ENCODE measurements at regions not wholly inside any gene's neighbourhood (a gene's known extent, or its start where the extent isn't known, plus 50 kb on each side); places are given as distances from the start of the nearest gene placed in this dataset.

DNA sequence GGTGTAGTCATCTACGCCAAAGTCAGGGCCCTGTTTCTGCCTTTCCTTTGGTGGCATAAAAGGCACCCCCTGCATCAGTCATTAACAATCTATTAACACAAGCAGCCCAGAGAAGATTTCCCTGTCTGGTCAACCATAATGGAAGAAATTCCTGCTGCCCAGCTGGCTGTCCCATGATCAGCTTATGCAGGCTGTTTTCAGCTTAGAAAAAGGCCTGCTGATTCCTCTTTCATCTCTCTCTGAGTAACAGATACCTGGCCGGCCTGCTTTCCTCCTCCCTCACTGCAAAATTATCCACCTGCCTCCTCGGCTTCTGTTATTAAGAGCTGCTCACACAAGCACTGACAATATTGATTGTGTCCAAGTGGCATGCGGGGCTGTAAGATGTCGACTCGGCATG is 70.3 kb upstream of the MMP2 start:
- Histone ChIP-seq H2BK5ac (ENCODE audit: low read depth, low read length) (no peak overlapping the region), H3K79me2 (ENCODE audit: control insufficient read depth in 1 of 2, insufficient read depth in 2 of 2, low read length in 2 of 2) (no peaks in the 10 kb centered on the region), H3K4me3 (ENCODE audit: extremely low read depth in 1 of 4, insufficient read depth in 2 of 4, low read depth in 3 of 4, low read length in 4 of 4) (no peak overlapping the region), H3K18ac (ENCODE audit: extremely low read depth, low read length) (no peak overlapping the region), H3K4me1 (replicated peaks in 1 of 4; ENCODE audit: control insufficient read depth in 3 of 4, insufficient read depth in 4 of 4, low read length in 3 of 4) (peaks cover 0 to 3% (median 0%) of the 10 kb centered on the region in 4 experiments; a peak in 1 of 7 replicates), H2BK15ac (ENCODE audit: low read length) (no peak overlapping the region), H2AFZ (ENCODE audit: low read length) (no peak overlapping the region), H3K14ac (ENCODE audit: insufficient read length) (no peak overlapping the region), H3K36me3 (ENCODE audit: control insufficient read depth in 2 of 4, insufficient read depth in 4 of 4, low read length in 3 of 4) (no peaks in the 10 kb centered on the region), H4K91ac (replicated peaks; ENCODE audit: insufficient read length, low read length) (no peak overlapping the region), H3K27ac (ENCODE audit: low read depth, low read length) (no peak overlapping the region), H3K4me2 (ENCODE audit: insufficient read depth in 1 of 2, low read depth in 2 of 2, low read length in 2 of 2) (no peak overlapping the region), H2BK20ac (ENCODE audit: low read length) (no peak overlapping the region), H3K4ac (replicated peaks; ENCODE audit: insufficient read length, low read depth, low read length) (no peak overlapping the region), H2BK12ac (ENCODE audit: low read depth, low read length) (no peak overlapping the region), H3K9me3 (ENCODE audit: insufficient read depth in 2 of 2, low read depth in 1 of 2, low read length in 1 of 2) (no peaks in the 10 kb centered on the region), H3K23ac (ENCODE audit: insufficient read length) (no peak overlapping the region), H2AK5ac (ENCODE audit: low read depth, low read length) (no peak overlapping the region), H4K20me1 (replicated peaks in 1 of 2; ENCODE audit: control insufficient read depth in 1 of 2, insufficient read depth in 2 of 2, low read length in 2 of 2) (no peaks in the 10 kb centered on the region), H3K27me3 (replicated peaks in 1 of 4; ENCODE audit: control insufficient read depth in 3 of 4, extremely low read depth in 1 of 4, insufficient read depth in 3 of 4, low read length in 3 of 4) (no peaks in the 10 kb centered on the region), H4K5ac (ENCODE audit: insufficient read length, low read depth, low read length) (no peak overlapping the region), H4K8ac (ENCODE audit: extremely low read depth, insufficient read depth, low read length) (no peak overlapping the region), H2BK120ac (replicated peaks; ENCODE audit: low read depth, low read length) (no peak overlapping the region), H3K56ac (replicated peaks; ENCODE audit: insufficient read length, low read depth, low read length) (no peak overlapping the region), H3K79me1 (ENCODE audit: low read depth, low read length) (no peaks in the 10 kb centered on the region), H3K23me2 (ENCODE audit: low read depth, low read length) (no peaks in the 10 kb centered on the region), H3K9ac (replicated peaks in 1 of 4; ENCODE audit: extremely low read depth in 1 of 4, low read depth in 3 of 4, low read length in 3 of 4) (no peak overlapping the region)
- FAIRE-seq = no peak
- no peak for DNase-seq (ENCODE audit: low read depth in 1 of 2, low spot score in 2 of 2)
- ChIA-PET POLR2A (ENCODE audit: partially characterized antibody) (interaction anchor here (0.8 kb wide), 1 partner anchor 10 kb away, joined by 3 read pairs; no protein-coding TSS in a partner anchor), CTCF (ENCODE audit: partially characterized antibody) (interaction anchor here (2.0 kb wide), 1 partner anchor 18 kb away, joined by 8 read pairs; no protein-coding TSS in a partner anchor)
- WGBS, 2 experiments (ENCODE audit: extremely low coverage in 1 of 2, insufficient coverage in 1 of 2, insufficient read length in 1 of 2, insufficient replicate concordance in 2 of 2, low coverage in 1 of 2, low lambda C conversion rate in 2 of 2, missing lambda C conversion rate in 1 of 2) = 85% methylated on average over 6 of the region's 6 CpGs; no CpG with 5 or more reads in 1 of the 2 experiments
- no peak for TF ChIP-seq SIN3A (conservative IDR thresholded peaks at IDR 0.05 in 1 of 2, IDR thresholded peaks at IDR 0.05 in 1 of 2; ENCODE audit: low read depth in 1 of 2, low read length in 2 of 2)
- no peak for TF ChIP-seq POLR2AphosphoS5 (IDR thresholded peaks at IDR 0.05; ENCODE audit: low read depth, low read length)
- no peak for TF ChIP-seq CBX5 (IDR thresholded peaks at IDR 0.05; ENCODE audit: low read depth, low read length)
- TF ChIP-seq JUN (IDR thresholded peaks at IDR 0.05; ENCODE audit: low read depth, low read length) = no peak
- no peak for TF ChIP-seq CBX8 (IDR thresholded peaks at IDR 0.05; ENCODE audit: borderline replicate concordance, low read depth, low read length)
- TF ChIP-seq PHF8 (conservative IDR thresholded peaks at IDR 0.05; ENCODE audit: low read depth, low read length) = no peak
- no peak for TF ChIP-seq JUND (IDR thresholded peaks at IDR 0.05; ENCODE audit: low read length)
- no peak for TF ChIP-seq EZH2 (IDR thresholded peaks at IDR 0.05; ENCODE audit: low read depth, low read length, severe bottlenecking)
- TF ChIP-seq MAFK (IDR thresholded peaks at IDR 0.05; ENCODE audit: low read depth, low read length) = no peak
- no peak for TF ChIP-seq SIX5 (IDR thresholded peaks at IDR 0.05; ENCODE audit: low read depth, low read length)
- TF ChIP-seq TAF1 (IDR thresholded peaks at IDR 0.05; ENCODE audit: low read depth, low read length) = no peak
- no peak for TF ChIP-seq KDM1A (IDR thresholded peaks at IDR 0.05; ENCODE audit: borderline replicate concordance, low read length)
- no peak for TF ChIP-seq CHD1 (IDR thresholded peaks at IDR 0.05; ENCODE audit: low read depth, low read length)
- TF ChIP-seq ATF2 (IDR thresholded peaks at IDR 0.05; ENCODE audit: low read length) = no peak

Measured in H1 (cell line).